AG10803 (cell line): ENCODE measurements at regions not wholly inside any gene's neighbourhood (a gene's known extent, or its start where the extent isn't known, plus 50 kb on each side); places are given as distances from the start of the nearest gene placed in this dataset.

ENCODE experiments used
- DNase-seq: peaks from one replicate; pipeline ENCODE4 v3.0.0; 2010; ENCODE audit warnings: low read depth
- H3K4me3 ChIP-seq: 2 replicates; pipeline ENCODE4 v1.5.1; 2011; ENCODE audit warnings: mild to moderate bottlenecking, low read length, control low read depth
- CTCF ChIP-seq: conservative IDR thresholded peaks from 2 replicates; pipeline ENCODE4 v1.5.1; 2011; ENCODE audit warnings: mild to moderate bottlenecking, low read length, control low read depth, inconsistent platforms

DNA sequence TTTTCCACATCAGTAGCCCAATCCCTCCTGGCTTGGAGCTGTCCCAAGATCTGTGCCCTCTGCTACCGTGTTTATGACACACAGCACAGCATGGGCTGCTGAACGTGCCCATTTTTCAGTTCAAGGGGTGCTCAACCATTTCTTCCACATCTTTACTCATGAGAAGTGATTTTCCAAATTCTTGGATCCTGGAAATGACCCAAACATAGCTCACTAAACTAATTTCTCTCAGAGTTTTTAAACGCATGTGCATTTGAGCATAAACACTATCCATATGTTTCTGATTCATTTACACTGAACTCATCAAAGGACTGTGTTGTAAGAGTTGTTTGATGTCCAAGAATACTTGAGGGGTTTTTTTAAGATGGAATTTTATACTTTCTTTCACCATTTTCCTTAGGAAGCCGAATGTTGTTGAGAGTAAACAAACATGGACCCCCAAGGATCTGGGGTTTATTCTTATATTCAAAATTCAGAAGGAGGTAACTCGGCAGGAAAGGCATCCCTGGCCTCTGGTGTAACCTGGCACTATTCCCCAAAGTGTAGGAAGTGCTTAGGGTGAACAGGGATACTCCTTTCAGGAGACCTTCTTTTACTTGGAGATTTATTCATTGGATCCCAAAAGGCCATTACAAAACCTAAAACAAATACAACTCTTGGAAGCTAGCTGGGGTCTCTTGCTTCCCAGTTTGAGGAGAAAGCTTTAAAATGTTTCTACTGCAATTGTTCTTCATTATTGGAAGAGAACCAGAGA is 215.0 kb downstream of the BMP4 start:
- no peak overlapping the region for H3K4me3 ChIP-seq
- no peak for TF ChIP-seq CTCF
- no peak for DNase-seq

- TF ChIP-seq CTCF: no peak
- H3K4me3 ChIP-seq: no peak overlapping the region
- DNase-seq: no peak
These were observed 216.1 kb downstream of the BMP4 start for GRCh38 chr14:53740570-53740969.

DNA sequence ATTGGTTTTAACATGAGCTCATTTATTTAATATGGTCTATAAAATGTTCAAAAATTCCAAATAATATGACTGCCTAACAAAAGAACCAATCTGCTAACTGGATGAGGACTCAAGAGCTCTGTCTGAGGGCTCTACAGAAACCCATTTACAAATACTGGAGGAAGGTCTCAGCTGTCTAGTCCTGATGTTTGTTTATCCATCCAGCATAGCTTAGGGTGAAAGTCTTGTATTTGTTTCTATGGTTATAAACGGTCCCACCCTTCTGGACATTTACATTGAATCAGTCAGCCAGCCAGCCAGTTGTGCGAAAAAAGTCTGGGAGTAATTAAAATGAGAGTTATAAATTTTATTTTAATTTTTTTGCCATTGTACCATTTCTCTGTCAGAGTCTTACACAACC is 220.7 kb downstream of the BMP4 start:
- DNase-seq: no peak
- no peak overlapping the region for H3K4me3 ChIP-seq
- no peak for TF ChIP-seq CTCF

DNA sequence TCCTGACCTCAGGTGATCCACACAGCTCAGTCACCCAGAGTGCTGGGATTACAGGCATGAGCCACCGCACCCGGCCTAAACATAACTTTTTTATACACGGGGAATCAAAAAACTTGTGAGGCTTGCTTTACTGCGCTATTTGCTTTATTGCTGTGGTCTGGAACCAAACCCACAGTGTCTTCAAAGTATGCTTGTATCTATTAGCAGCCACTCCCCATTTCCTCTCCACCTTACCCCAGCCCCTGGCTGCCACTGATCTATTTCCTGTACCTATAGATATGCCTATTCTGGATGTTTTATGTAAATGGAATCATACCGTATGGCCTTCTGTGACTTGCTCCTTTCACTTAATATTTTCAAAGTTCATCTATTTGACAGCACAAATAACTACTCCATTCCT is 233.4 kb downstream of the BMP4 start:
- no peak for DNase-seq
- no peak for TF ChIP-seq CTCF
- H3K4me3 ChIP-seq: no peak overlapping the region

GRCh38 chr14:53719536-53719935 is 237.1 kb downstream of the BMP4 start:
- TF ChIP-seq CTCF: no peak
- no peak for DNase-seq
- H3K4me3 ChIP-seq: no peak overlapping the region

DNA sequence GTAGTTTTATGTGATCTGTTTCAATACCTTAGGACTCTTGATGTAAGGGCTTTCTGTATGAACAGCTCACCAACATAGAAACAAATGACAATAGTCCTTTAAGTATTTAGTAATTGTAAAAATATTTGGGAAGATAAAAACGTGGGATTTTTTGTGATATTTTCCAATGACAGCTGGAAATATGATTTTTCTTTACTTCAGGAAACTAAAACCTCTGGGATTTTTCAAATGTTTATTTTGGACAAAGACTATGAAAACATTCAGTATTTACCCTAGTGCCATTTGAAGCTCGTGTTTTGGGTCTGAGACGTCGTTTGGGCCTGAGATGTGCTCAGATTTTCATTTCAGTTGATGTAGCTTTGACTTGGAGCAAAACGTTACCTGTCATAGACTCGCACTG is 240.0 kb downstream of the BMP4 start:
- H3K4me3 ChIP-seq: no peak overlapping the region
- no peak for TF ChIP-seq CTCF
- DNase-seq: no peak

DNA sequence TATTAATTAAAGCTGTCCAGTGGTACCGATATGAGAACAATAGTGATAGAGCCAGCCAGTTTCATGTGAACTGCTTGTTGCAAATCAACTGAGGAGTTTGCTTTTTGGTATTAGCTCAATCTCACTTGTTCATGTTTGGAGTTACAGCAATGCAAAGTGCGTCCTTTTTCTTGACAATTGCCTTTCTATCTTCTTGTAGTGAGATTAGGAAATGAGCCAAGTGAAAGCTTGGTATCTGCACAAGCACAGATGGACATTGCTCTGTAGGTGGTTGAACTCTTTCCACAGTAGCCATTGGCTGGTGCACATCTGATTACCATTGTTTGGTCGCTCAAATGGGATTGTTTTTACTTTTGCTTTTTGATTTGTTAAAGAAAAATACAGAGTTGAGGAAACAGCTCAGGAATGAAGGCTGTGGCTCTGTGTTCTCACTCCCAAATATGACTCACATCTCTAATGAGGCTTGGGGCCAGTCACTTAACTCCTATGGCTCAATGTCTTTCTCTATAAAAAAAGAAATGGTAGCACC is 241.4 kb downstream of the BMP4 start:
- TF ChIP-seq CTCF: no peak
- H3K4me3 ChIP-seq: no peak overlapping the region
- DNase-seq: peak; percentile 40
